GM18508 (cell line): ENCODE measurements at regions not wholly inside any gene's neighbourhood (a gene's known extent, or its start where the extent isn't known, plus 50 kb on each side); places are given as distances from the start of the nearest gene placed in this dataset.
A peak's percentile ranks its signal among the peaks of the same experiment; 100 is the strongest.

Source experiments
- ATAC-seq: cut with Tn5 transposase; IDR thresholded peaks from one replicate; pipeline ENCODE4 v1.9.1; 2021; ENCODE audit warnings: moderate number of reproducible peaks; ENCODE audit not compliant: insufficient read depth, unreplicated experiment

DNA sequence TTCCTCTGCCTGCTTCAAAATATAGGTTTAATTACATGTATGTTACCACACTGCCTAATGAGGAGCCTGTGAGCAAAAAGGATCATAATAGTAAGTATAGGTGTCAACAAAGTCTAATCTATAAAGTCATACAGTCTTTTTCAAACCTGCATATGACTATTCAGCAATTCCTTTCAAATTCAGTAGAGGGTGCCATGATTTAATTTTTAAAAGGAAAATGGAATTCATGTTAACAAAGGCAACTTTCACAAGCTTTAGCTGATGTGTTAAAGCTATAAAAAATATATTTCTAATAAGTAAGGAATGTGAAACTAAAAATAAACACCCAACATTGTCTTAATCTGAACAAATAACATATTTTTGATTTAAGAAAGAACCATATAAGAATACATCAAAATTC, 52.1 kb downstream of the MPP7 start:
- ATAC-seq: no peak

DNA sequence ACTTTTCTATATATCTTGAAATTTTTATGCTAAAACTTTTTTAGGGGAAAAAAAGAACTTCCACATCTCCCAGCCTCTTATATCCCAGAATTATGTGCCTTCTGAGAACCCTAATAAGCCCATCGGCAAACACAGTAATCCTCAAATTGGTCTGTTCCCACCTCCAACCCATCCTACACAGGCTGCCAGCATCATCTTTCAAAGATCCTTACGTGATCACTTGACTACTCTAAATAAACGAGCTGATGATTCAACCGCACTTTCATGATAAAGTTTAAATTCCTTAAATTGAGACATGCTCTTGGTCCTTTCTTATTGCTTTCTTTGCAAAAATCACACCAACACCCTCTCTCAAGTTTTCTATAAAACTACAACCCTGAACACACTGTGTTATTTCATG, 52.5 kb downstream of the MPP7 start:
- no peak for ATAC-seq

DNA sequence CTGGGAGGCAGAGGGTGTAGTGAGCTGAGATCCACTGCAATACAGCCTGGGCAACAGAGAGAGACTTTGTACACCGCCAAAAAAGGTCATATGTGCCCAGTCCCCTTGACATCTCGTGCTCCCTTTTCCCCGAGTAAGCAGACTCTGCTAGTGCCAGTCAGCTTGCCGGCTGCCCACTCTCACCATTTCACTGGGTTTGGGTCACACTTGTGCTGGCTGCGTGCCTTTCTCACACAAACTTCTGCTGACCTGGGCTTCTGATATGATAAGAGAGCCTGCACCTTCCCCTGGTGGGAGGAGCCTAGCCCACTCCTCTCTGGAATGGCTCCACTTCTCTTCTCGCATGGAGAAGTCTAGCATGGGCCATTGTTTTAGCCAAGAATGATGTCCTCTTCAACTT, 53.4 kb downstream of the MPP7 start:
- no peak for ATAC-seq

DNA sequence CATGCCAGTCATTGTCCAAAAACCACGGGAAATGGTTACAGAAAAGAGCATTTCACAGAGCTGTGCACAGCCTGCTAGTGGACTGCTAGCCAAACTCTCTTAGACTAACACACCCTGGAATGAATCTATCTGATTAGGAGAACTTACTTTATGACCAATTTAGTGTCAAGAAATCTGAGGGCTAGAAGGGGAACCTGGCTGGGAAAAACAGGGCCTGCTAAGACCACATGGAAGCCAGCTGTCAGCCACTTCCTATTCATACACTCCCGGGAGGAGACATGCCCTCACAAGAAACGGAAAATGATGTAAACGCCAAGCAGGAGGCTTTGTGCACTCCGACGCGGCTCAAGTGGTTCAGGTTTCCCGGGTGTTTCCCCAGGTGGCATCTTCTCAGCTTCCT, 54.8 kb downstream of the MPP7 start:
- no peak for ATAC-seq

DNA sequence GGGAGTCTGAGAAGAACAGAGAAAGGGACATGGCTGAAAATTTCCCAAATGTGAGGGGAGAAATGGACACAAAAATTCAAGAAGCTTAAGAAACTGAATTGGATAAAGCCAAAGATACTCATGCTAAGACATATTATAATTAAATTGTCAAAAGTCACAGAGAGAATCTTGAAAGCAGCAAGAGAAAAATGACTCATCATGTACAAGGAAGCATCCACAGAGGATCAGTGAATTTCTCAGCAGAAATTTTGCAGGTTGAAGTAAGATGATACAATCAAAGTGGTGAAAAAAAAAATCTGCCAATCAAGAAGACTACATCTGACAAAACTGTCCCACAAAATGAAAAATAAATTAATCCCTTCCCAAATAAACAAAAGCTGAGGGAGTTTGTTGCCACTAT, 56.8 kb downstream of the MPP7 start:
- ATAC-seq: no peak

DNA sequence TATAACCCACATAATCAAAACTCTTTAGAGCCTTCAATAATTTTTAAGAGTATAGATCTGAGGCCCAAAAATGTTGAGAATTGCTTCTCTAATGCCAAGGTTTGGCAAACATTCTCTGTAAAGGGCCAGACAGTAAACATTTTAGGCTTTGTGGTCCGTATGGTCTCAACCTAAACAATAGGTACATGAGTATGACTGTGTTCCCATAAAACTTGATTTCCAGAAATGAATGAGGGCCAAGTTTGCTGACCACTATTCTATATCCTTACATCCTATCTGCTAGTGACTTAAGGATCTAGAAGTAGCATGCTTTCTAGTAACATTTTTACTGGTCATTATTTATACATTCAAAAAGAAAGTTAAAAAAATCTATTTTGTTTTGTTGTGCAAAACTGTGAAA, 58.9 kb downstream of the MPP7 start:
- ATAC-seq: no peak

DNA sequence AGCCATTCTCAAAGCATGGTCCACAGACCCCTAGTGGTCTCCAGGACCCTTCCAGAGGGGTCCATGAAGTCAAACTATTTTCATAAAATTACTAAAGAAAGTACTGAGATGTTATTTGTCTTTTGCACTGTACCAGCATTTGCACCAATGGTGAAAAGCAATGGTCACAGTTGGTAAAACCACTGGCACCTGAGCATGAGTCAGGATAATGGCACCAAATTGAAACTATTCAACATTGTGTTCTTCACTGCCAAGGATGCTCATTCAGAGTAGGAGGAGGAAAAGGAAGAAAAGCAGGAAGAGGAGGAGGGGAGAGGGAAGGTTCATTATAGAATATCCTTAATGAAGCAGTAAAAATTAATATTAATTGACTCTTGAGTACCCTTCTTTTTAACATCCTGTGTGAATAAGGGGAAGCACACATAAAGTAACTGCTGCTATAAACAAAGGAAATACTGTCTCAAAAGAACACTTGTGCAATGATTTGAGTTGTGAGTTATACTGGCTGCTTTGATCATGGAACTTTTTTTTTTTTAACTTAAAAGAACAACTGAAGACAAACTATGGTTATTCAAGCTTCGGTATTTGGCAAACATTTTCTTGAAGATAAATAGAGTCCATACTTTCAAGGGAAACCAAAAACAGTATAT, 60.2 kb downstream of the MPP7 start:
- no peak for ATAC-seq

DNA sequence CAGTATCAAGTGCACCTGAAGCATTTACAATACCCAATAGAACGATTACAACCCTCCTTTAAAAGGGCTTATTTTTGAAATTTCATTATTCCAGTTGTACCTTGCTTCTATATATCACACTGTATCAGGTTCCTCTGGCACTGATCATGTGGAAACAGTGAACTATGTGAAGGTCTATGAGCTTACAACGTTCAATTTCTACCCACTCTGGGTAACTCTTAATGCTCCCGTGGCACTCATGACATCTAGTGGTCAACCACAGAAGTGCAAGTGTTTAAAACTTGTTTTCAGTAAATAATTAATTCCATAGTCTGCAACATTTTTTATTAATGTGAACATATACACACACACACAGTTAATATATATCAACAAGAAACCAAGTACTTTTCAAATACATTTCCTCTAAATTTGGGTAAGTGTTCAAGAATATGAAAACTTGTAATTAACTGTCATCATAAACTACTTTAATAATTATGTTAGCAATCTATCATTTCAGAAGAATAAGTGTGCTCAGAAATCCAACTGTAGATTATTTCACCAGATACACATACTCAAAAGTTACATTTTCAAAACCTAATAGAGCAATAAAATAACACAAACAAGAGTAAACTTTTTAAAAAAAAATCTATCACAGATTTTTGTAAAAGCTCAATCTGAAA, 61.0 kb downstream of the MPP7 start:
- ATAC-seq: peak; percentile 48

DNA sequence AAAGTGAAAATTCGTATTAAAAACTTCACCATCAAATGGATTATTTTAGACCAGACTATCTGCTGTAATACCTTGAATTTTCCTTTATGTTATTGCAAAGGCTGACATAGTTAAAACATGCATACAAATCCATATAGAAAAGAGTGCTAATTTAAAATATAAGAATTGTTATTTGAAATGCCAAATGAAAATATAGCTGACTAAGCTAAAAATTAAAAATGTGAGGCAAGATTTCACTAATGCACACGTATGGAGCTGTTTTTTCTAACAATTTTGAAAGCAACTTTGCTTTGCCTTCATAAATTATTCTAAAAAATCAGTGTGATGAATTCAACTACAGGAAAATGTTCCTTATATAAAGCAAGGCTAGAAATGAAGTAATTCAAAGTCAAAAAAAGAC, 62.5 kb downstream of the MPP7 start:
- ATAC-seq: no peak

DNA sequence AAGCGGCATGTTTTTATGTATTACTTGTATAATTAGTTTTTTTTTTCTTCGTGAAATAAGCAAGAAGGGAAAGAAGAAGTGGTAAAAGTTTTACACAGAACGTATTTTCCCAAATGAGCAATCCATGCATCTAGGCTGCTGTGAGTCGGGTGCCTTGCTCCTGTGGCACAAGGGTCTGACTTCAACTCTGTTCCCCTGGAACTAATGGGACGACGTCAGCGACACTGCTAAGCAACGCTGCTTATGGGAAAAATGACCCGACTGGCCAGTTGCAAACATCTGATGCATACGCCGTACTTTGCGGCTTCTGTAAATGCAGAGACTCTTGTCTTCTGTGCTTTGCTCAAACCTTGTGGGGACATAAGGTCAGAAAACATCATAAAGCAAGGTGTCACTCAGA, 66.3 kb downstream of the MPP7 start:
- no peak for ATAC-seq

DNA sequence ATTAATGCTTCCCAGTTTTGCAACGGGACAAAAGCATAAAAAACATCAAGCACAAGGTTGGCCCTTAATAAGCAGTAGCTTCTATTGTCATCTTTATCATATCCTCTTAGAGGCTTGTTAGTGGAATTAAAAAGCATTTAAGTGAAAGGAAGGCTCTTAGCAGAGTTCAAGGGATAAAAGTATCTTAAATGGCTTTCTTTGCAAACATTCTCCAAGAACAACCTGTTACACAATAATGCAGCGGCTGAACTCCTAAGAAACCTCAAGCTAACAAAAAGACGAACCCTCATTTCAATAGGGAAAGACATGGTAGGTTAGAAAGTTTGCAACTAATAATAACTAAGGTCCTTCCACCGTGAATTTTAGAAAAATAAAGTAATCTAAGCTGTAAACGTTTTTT, 82.1 kb downstream of the MPP7 start:
- no peak for ATAC-seq

DNA sequence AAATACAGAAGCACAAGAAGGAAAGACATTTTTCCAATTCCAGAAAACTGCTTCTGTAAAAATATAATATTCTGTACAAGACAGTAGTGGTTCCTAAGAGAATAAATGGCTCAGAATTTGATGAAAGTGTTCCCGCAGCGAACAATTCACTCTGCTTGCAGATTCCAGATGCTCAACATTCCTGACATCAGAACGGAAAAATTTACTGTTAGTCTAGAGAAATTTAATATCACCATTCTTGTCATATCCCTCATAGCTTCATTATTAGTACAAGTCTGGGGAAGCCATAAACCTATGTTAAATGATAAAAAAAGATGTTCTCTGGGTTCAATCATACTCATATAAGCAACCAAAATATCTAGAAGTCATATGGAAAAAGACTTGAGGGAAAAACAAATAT, 83.6 kb downstream of the MPP7 start:
- ATAC-seq: no peak

DNA sequence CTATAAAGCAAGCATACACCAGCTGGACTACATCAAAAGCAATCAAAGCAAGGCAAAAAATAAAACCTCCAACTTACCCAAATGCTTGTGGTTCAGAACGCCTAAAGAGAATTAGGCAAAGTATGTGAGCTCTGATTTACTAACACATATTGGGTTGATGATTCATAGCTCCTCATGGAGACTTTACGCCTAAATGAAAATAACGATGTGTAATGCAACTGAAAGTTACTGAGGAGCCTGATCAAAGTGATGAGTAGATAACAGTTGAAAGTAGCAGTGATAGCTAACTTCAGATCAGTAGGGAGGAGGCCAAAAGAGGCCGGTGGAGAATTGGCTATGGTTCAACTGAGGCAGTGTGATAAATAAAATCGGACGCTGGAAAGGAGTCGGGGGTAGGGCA, 85.0 kb downstream of the MPP7 start:
- ATAC-seq: no peak

DNA sequence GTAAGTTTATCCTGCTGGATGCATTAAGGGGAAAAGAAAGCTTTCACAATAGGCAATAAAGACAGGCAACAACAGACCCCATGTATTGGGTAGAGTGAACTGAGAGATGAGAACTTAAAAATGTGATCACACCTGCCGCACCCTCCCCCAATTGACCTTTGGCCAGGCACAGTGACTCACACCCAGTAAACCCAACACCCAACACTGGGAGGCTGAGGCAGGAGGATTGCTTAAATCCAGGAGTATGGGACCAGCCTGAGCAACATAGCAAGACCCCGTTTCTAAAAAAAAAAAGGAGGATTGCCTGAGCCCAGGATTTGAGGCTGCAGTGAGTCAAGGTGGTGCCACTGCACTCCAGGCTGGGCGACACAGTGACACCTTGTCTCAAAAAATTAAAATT, 86.9 kb downstream of the MPP7 start:
- ATAC-seq: no peak

DNA sequence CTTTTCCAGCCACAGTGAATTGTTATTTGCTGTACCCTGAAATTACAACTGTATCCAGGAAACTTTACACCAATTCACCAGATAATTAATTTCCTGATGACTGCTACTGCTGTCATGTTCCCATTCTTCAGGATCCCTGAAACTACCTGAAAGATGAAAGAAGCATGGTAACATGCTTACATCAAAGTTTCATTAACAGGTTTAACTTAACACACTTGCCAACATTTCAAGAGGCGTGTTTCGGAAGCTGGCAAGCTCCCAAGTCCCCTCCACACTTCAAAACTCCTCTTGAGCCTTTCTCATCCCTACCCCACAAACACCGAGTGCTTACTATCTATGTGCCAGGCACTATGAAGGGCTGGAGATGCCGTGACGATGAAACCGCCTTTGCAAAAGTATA, 88.6 kb downstream of the MPP7 start:
- ATAC-seq: no peak

DNA sequence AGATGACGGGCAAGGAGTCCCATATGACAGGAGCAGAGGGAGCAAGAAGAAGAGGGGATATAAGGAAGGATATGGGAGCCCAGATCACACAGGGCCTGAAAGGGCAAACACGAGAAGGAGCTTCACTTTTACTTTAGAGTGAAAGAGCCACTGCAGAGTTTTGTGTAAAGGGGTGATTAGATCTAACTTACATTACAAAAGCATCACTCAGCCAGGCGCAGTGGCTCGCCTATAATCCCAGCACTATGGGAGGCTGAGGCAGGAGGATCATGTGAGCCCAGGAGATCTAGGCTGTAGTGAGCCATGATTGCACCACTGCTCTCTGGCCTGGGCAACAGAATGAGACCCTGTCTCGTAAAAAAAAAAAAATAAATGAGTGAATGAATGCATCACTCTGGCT, 91.1 kb downstream of the MPP7 start:
- ATAC-seq: no peak

DNA sequence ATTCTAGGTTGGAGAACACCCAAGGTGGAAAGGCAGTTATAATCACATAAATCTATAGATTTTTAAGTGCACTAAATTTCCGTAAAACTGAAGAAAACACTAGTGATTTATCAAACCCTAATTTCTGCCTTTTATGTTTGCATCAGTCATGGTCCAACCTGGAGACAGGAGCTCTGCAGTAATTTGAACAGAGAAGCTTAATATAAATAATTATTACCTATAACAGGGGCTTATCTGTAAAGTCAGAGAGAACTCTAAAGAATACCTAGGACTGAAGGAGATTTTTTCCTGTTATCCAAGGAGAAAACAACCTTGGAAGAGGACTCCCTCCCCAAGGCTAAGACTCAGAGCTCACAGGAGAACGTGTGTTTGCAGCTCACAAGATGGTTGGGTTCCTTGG, 95.1 kb downstream of the MPP7 start:
- ATAC-seq: no peak

DNA sequence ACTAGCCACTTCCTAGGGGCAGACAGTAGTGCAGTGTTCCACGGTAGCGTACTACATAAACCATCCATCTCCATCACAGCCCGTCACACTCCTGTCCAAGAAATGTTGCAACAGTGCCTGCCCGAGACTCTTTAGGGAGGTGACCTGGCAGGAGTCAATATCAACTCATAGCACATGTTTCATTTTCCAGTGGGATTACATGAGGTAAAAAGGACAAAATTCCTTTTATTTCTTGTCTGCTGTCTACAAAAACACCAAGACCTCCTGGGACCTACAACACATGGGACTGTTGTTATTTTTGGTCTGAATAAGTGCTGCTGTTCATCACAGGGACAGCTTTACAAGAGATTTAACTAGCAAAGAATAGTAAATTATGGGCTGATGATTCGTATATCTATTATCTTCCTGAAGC, 99.9 kb downstream of the MPP7 start:
- no peak for ATAC-seq

DNA sequence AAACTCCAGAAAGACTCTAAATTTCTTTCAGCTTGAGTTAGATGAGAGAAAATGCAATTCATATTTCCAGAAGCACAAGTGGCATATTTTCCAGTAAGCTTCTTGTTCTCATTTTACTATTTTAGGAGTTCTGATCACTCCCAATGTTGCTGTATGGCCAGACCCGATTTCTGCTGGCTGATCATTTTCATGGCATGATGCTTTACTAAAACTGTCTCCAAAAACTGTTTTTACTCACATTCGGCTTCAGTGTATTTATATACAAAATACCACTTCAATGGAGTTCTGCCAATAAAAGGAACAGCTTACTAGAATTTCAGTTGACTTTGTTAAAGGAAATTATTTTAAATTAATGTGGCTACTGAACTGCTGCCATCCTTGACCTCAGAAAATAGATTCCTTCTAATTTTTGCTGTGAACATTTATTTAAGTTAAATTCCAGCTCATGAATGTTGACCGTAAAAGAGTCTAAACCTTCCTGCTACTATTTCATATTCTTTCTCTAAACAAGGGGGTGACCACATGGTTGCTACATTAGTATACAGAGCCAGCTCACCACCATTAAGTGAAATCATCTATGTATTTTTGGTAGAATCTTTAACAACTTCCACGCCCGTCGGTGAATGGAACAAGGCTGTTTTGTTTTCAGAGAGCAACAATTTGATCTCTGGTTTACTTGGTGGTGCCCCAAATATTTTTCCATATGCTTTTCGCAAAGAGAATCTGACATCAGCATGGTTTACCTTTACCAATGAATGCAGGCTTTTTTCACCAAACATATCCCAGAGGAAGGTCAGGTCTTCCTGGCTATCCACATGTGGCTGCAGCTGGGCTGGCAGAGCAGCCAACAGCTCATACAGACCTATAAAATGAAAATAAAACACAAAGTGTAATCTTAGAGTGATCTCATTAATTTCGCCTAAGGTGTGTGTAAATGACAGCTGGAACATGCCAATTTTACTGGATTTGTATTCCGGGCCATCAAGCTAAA, 101.2 kb downstream of the MPP7 start:
- no peak for ATAC-seq

DNA sequence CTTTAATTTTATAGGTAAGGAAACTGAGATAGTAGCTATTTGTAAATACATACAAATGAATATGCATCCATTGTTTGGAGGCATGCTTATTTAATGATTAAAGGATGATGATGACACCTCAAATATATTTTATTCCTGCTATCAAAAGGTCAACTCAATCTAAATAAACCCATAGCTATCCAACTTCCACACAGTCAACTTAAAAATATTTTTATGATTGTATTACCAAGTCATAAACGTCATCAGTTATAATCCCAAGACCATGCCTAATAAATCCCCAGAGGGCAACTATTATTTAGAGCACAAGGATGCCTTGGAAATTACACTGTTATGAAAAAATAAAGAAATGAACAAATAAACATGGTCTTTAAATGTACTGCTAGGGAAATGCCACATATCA, 102.1 kb downstream of the MPP7 start:
- ATAC-seq: no peak

DNA sequence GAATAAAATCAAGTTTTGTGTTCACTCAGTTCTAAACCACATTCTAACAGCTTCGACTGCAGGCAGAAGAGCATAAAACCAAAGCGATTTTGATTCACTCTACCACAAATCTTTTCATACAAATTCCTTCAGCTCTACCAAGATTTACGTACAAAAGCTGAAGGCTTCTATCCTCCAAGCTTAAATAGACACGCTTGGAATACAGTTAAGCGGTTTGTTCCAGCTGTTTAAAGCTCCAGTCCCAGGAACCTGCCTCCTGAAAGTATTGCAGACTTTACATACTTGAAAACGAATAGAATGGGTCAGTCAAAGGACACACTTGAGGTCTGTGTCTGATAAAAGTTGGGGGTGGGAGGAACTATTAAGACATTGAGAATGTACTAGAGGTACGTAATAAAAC, 102.9 kb downstream of the MPP7 start:
- no peak for ATAC-seq
